Endodermal cell (in vitro differentiated cells): ENCODE measurements at regions not wholly inside any gene's neighbourhood (a gene's known extent, or its start where the extent isn't known, plus 50 kb on each side); places are given as distances from the start of the nearest gene placed in this dataset.

Source experiments
- DNase-seq: peaks from one replicate; pipeline ENCODE4 v3.0.0-alpha.2; 2017
- H3K27ac ChIP-seq: 2 replicates; pipeline ENCODE4 v1.5.1; 2013; ENCODE audit warnings: mild to moderate bottlenecking, low read depth, low read length, moderate library complexity
- H3K27me3 ChIP-seq: 2 replicates; pipeline ENCODE4 v1.6.1; 2013; ENCODE audit warnings: mild to moderate bottlenecking, low read length, moderate library complexity; ENCODE audit not compliant: insufficient read depth, control insufficient read depth, poor library complexity, severe bottlenecking
- H3K36me3 ChIP-seq: 2 replicates; pipeline ENCODE4 v1.7.0; 2013; ENCODE audit warnings: mild to moderate bottlenecking, low read length, moderate library complexity; ENCODE audit not compliant: control insufficient read depth, insufficient read depth
- H3K4me1 ChIP-seq: one replicate; pipeline ENCODE4 v1.7.0; 2013; ENCODE audit warnings: low read length; ENCODE audit not compliant: control insufficient read depth, insufficient read depth
- H3K4me3 ChIP-seq: 2 replicates; pipeline ENCODE4 v1.5.1; 2013; ENCODE audit warnings: mild to moderate bottlenecking, low read length, moderate library complexity
- H3K9ac ChIP-seq: 2 replicates; pipeline ENCODE4 v1.6.1; 2013; ENCODE audit warnings: mild to moderate bottlenecking, low read length, moderate library complexity; ENCODE audit not compliant: poor library complexity, severe bottlenecking; ENCODE audit errors: extremely low read depth
- H3K9me3 ChIP-seq: 2 replicates; pipeline ENCODE4 v1.6.1; 2013; ENCODE audit warnings: mild to moderate bottlenecking, low read length, moderate library complexity; ENCODE audit not compliant: control insufficient read depth
- H3K27ac Mint-ChIP-seq: 2 replicates; pipeline ENCODE4 v1.8.0; 2020; ENCODE audit warnings: mixed read lengths
- H3K27me3 Mint-ChIP-seq: 2 replicates; pipeline ENCODE4 v1.8.0; 2021; ENCODE audit warnings: mild to moderate bottlenecking, mixed read lengths; ENCODE audit not compliant: insufficient read depth
- H3K36me3 Mint-ChIP-seq: 2 replicates; pipeline ENCODE4 v1.8.0; 2020; ENCODE audit warnings: low read depth, mixed read lengths
- H3K4me1 Mint-ChIP-seq: 2 replicates; pipeline ENCODE4 v1.8.0; 2020; ENCODE audit warnings: mixed read lengths
- H3K4me3 Mint-ChIP-seq: 2 replicates; pipeline ENCODE4 v1.8.0; 2020; ENCODE audit warnings: mild to moderate bottlenecking, moderate library complexity, mixed read lengths
- H3K9me3 Mint-ChIP-seq: 2 replicates; pipeline ENCODE4 v1.8.0; 2020; ENCODE audit warnings: mild to moderate bottlenecking, mixed read lengths
- WGBS, 2 experiments: methylation state at CpG; one replicate each; pipeline versions ENCODE4 v1.1.5 to v1.1.7; 2013; ENCODE audit warnings: missing lambda C conversion rate in 2 of 2, mixed read lengths in 1 of 2; ENCODE audit not compliant: insufficient coverage in 1 of 2, insufficient read length in 1 of 2; 5-methylcytosine and 5-hydroxymethylcytosine counted together
- TF ChIP-seq, protein P1 (sequence below): fragments of 200-600 bp; sonication (generic); conservative IDR thresholded peaks from 2 replicates; pipeline ENCODE4 v1.5.0; 2021; ENCODE audit warnings: antibody characterized with exemption, mild to moderate bottlenecking

DNA sequence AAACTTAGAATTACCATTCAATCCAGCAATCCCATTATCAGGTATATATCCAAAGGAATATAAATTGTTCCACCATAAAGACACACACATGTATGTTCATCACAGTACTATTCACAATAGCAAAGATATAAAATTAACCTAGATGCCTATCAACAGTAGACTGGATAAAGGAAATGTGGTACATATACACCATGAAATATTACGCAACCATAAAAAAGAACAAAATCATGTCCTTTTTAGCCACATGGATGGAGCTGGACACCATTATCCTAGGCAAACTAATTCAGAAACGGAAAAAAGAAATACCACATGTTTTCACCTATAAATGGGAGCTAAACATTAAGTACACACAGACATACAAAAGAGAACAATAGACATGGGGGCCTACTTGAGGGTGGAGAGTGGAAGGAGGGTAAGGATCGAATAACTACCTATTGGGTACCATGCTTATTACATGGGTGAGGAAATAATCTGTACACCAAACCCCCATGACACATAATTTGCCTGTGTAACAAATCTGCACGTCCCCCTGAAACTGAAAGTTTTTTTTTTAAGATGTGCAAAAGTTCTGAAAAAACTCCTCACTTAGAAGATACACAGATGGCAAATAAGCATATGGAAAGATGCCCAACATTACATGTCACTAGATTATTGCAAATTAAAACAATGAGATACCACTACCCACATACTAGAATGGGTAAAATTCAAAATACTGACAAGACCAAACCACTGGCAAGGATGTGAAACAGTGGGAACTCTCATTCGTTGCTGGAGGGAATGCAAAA lies 313.0 kb upstream of the CD180 start:
- Mint-ChIP-seq H3K36me3 (no peaks in the 10 kb centered on the region), H3K27ac (no peak overlapping the region), H3K9me3 (no peaks in the 10 kb centered on the region), H3K27me3 (no peaks in the 10 kb centered on the region), H3K4me1 (no peaks in the 10 kb centered on the region), H3K4me3 (no peak overlapping the region)
- WGBS, 2 experiments, result 67 to 92% methylated on average over 1 to 4 of the region's 5 CpGs
- Histone ChIP-seq H3K27me3 (no peaks in the 10 kb centered on the region), H3K9ac (no peak overlapping the region), H3K36me3 (no peaks in the 10 kb centered on the region), H3K4me3 (no peak overlapping the region), H3K27ac (no peak overlapping the region), H3K9me3 (no peaks in the 10 kb centered on the region), H3K4me1 (no peaks in the 10 kb centered on the region)
- TF ChIP-seq, protein P1, sequence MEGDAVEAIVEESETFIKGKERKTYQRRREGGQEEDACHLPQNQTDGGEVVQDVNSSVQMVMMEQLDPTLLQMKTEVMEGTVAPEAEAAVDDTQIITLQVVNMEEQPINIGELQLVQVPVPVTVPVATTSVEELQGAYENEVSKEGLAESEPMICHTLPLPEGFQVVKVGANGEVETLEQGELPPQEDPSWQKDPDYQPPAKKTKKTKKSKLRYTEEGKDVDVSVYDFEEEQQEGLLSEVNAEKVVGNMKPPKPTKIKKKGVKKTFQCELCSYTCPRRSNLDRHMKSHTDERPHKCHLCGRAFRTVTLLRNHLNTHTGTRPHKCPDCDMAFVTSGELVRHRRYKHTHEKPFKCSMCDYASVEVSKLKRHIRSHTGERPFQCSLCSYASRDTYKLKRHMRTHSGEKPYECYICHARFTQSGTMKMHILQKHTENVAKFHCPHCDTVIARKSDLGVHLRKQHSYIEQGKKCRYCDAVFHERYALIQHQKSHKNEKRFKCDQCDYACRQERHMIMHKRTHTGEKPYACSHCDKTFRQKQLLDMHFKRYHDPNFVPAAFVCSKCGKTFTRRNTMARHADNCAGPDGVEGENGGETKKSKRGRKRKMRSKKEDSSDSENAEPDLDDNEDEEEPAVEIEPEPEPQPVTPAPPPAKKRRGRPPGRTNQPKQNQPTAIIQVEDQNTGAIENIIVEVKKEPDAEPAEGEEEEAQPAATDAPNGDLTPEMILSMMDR, result no peak
- no peak for DNase-seq

DNA sequence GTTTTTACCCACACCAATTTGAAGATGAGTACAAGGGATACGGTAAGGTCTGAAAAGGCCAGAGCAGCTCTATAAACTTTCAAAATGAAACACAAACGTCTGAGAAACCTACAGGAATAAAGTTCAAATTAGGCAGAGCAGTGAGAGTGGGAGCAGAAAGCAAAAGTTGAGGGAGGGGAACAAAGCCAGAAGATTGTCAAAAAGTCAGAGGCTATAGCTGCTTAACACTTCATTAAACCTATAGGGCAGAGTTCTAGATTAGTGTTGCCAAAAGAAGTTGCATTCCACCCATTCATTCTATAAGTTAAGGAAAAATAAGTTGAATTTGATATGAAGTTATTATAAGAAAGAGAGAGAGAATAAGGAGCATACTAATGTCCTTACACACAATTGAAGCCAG lies 309.6 kb upstream of the CD180 start:
- no peak for DNase-seq
- no peaks in the 10 kb centered on the region for H3K27me3 Mint-ChIP-seq
- Histone ChIP-seq H3K4me3 (no peak overlapping the region), H3K27ac (no peak overlapping the region), H3K27me3 (no peaks in the 10 kb centered on the region), H3K36me3 (no peaks in the 10 kb centered on the region), H3K4me1 (no peaks in the 10 kb centered on the region), H3K9me3 (no peaks in the 10 kb centered on the region), H3K9ac (no peak overlapping the region)
- no peak overlapping the region for H3K27ac Mint-ChIP-seq
- no peaks in the 10 kb centered on the region for H3K36me3 Mint-ChIP-seq
- H3K9me3 Mint-ChIP-seq, result no peaks in the 10 kb centered on the region
- TF ChIP-seq, protein P1, result no peak
- no peak overlapping the region for H3K4me3 Mint-ChIP-seq
- no peaks in the 10 kb centered on the region for H3K4me1 Mint-ChIP-seq
- 85 to 91% methylated on average over 2 of the region's 2 CpGs for WGBS, 2 experiments

DNA sequence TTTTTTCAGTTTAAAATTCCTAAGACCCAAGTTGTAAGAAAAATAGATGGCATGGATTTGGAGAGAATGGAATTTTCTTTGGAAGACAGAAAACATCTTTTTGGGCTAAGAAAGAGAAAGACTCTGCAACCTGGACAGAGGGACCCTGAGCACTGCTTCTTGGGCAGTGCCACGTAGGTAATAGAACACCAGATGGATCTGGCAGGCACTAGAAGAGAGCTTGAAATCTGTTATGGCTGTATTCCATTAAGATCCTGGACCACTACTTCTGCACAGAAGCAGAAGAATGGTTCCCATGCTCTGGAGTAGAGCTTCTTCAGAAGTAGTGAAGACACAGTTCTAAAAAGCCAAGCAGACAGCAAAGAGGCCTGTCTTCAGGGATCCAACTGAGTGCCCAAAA lies 306.4 kb upstream of the CD180 start:
- Mint-ChIP-seq H3K27me3 (no peaks in the 10 kb centered on the region), H3K4me1 (no peaks in the 10 kb centered on the region), H3K4me3 (no peak overlapping the region), H3K27ac (no peak overlapping the region), H3K9me3 (peaks cover 15% of the 10 kb centered on the region), H3K36me3 (no peaks in the 10 kb centered on the region)
- 91 to 100% methylated on average over 1 of the region's 1 CpG for WGBS, 2 experiments
- H3K9ac ChIP-seq, result no peak overlapping the region
- H3K4me1 ChIP-seq, result no peaks in the 10 kb centered on the region
- no peaks in the 10 kb centered on the region for H3K36me3 ChIP-seq
- no peak overlapping the region for H3K27ac ChIP-seq
- DNase-seq, result no peak
- no peak overlapping the region for H3K4me3 ChIP-seq
- TF ChIP-seq, protein P1, result no peak
- H3K27me3 ChIP-seq, result no peaks in the 10 kb centered on the region
- peaks cover 16% of the 10 kb centered on the region for H3K9me3 ChIP-seq
